ENCODE measurements at regions not wholly inside any gene's neighbourhood (a gene's known extent, or its start where the extent isn't known, plus 50 kb on each side); places are given as distances from the start of the nearest gene placed in this dataset.

GRCh38 chr7:13835442-13835841 lies 154.0 kb downstream of the ETV1 start:
- ATAC-seq = no peak
- Histone ChIP-seq H3K4me3 (replicated peaks in 1 of 2; ENCODE audit: low read depth in 1 of 2, low read length in 2 of 2) (no peak overlapping the region), H2AFZ (ENCODE audit: low read depth, low read length, poor library complexity, severe bottlenecking) (no peak overlapping the region), H3K36me3 (ENCODE audit: control insufficient read depth in 1 of 2, insufficient read depth in 2 of 2, low read length in 2 of 2) (no peaks in the 10 kb centered on the region), H3K9me3 (ENCODE audit: control insufficient read depth in 1 of 2, insufficient read depth in 1 of 2, low read depth in 1 of 2, low read length in 2 of 2) (no peaks in the 10 kb centered on the region), H3K9me2 (ENCODE audit: insufficient read depth) (no peaks in the 10 kb centered on the region), H3K4me2 (ENCODE audit: low read length) (no peak overlapping the region), H4K20me1 (ENCODE audit: insufficient read depth) (no peaks in the 10 kb centered on the region), H3K27me3 (ENCODE audit: insufficient read depth, low read length) (no peaks in the 10 kb centered on the region), H3K4me1 (ENCODE audit: control insufficient read depth in 1 of 2, insufficient read depth in 2 of 2, low read length in 2 of 2) (no peaks in the 10 kb centered on the region), H3K9ac (ENCODE audit: low read length) (no peak overlapping the region), H3K27ac (ENCODE audit: low read depth, low read length) (no peak overlapping the region), H3K79me2 (ENCODE audit: insufficient read depth, low read length) (no peaks in the 10 kb centered on the region)
- DNase-seq (ENCODE audit: low read depth, low spot score) = no peak
- intact Hi-C loops (cut with micrococcal nuclease) = no loop called here
- no TSS peak for BruUV-seq (replicated peaks)
- CTCF ChIA-PET = no interaction called here
- POLR2A ChIA-PET = no interaction called here
- no peak for TF ChIP-seq ELF1 (IDR thresholded peaks at IDR 0.05; ENCODE audit: borderline replicate concordance, low read depth)
- TF ChIP-seq ZNF274 (IDR thresholded peaks at IDR 0.05; ENCODE audit: low read depth, low read length) = no peak
- TF ChIP-seq, protein P1, sequence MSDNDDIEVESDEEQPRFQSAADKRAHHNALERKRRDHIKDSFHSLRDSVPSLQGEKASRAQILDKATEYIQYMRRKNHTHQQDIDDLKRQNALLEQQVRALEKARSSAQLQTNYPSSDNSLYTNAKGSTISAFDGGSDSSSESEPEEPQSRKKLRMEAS (IDR thresholded peaks at IDR 0.05) = no peak
- TF ChIP-seq ZFX (IDR thresholded peaks at IDR 0.05) = no peak
- no peak for TF ChIP-seq FOSL1 (IDR thresholded peaks at IDR 0.05; ENCODE audit: low read depth)
- no peak for TF ChIP-seq SRF (IDR thresholded peaks at IDR 0.05; ENCODE audit: low read depth)
- TF ChIP-seq CEBPB (IDR thresholded peaks at IDR 0.05; ENCODE audit: low read depth) = no peak
- TF ChIP-seq EZH2 (IDR thresholded peaks at IDR 0.05) = no peak
- TF ChIP-seq SIN3A (IDR thresholded peaks at IDR 0.05; ENCODE audit: low read depth) = no peak
- TF ChIP-seq RAD21 (IDR thresholded peaks at IDR 0.05; ENCODE audit: low read depth) = no peak
- TF ChIP-seq, protein P2, sequence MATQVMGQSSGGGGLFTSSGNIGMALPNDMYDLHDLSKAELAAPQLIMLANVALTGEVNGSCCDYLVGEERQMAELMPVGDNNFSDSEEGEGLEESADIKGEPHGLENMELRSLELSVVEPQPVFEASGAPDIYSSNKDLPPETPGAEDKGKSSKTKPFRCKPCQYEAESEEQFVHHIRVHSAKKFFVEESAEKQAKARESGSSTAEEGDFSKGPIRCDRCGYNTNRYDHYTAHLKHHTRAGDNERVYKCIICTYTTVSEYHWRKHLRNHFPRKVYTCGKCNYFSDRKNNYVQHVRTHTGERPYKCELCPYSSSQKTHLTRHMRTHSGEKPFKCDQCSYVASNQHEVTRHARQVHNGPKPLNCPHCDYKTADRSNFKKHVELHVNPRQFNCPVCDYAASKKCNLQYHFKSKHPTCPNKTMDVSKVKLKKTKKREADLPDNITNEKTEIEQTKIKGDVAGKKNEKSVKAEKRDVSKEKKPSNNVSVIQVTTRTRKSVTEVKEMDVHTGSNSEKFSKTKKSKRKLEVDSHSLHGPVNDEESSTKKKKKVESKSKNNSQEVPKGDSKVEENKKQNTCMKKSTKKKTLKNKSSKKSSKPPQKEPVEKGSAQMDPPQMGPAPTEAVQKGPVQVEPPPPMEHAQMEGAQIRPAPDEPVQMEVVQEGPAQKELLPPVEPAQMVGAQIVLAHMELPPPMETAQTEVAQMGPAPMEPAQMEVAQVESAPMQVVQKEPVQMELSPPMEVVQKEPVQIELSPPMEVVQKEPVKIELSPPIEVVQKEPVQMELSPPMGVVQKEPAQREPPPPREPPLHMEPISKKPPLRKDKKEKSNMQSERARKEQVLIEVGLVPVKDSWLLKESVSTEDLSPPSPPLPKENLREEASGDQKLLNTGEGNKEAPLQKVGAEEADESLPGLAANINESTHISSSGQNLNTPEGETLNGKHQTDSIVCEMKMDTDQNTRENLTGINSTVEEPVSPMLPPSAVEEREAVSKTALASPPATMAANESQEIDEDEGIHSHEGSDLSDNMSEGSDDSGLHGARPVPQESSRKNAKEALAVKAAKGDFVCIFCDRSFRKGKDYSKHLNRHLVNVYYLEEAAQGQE (IDR thresholded peaks at IDR 0.05; ENCODE audit: low read depth) = no peak
- RAD21 ChIA-PET (ENCODE audit: low non-redundant PET in 1 of 2, low total read pairs in 2 of 2, uncharacterized antibody in 2 of 2, unreplicated experiment in 2 of 2) = no interaction called here

Measured in HCT116 (cell line).